ENCODE measurements at regions not wholly inside any gene's neighbourhood (a gene's known extent, or its start where the extent isn't known, plus 50 kb on each side); places are given as distances from the start of the nearest gene placed in this dataset.

GRCh38 chr14:26070443-26070842 is 527.4 kb downstream of the NOVA1 start:
- DNase-seq, result no peak
- no peaks in the 10 kb centered on the region for H3K36me3 Mint-ChIP-seq
- H3K4me1 Mint-ChIP-seq (ENCODE audit: low read depth), result no peaks in the 10 kb centered on the region
- no peaks in the 10 kb centered on the region for H3K27me3 Mint-ChIP-seq
- no peak overlapping the region for H3K27ac Mint-ChIP-seq
- peaks cover 23% of the 10 kb centered on the region for H3K9me3 Mint-ChIP-seq
- intact Hi-C loops (cut with micrococcal nuclease), result no loop called here
- ChIA-PET POLR2A (no interaction called here), CTCF (no interaction called here)
- H3K4me3 Mint-ChIP-seq, result no peak overlapping the region

DNA sequence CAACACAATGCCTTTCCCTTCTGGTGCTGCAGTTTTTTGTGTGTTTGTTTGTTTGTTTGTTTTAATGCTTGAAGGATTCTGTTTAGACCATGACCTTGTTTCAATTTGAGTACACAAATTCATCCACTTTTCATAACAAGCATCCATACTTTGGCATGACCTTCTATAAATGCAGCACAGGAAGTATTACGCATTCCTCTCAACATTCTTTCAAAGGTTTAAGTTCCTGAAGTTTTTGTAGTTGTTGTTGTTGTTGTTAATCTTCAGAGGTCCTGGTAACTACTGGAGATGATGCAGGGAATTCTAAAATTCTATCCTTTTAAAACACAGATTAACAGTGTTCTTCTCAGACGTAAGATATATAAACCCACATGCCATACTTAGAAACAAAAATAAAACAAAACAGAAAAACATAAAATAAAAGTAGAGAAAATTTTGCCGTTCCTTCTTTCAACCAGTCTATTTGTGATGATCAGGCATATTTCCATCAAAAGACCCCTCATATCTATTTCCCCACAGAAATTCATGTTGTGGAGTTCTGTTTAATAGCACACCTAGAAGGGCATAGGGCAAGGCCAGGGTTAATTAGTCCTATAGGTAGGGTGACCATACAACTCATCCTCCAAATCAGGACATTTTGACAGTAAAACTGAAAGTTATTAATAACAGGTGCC is 529.9 kb downstream of the NOVA1 start:
- H3K4me1 Mint-ChIP-seq (ENCODE audit: low read depth), result no peaks in the 10 kb centered on the region
- no peak overlapping the region for H3K27ac Mint-ChIP-seq
- CTCF ChIA-PET, result no interaction called here
- DNase-seq, result no peak
- H3K9me3 Mint-ChIP-seq, result peaks cover 24% of the 10 kb centered on the region
- H3K4me3 Mint-ChIP-seq, result no peak overlapping the region
- POLR2A ChIA-PET, result no interaction called here
- H3K36me3 Mint-ChIP-seq, result no peaks in the 10 kb centered on the region
- H3K27me3 Mint-ChIP-seq, result no peaks in the 10 kb centered on the region
- intact Hi-C loops (cut with micrococcal nuclease), result no loop called here

- intact Hi-C loops (cut with micrococcal nuclease), result no loop called here
- no peaks in the 10 kb centered on the region for H3K36me3 Mint-ChIP-seq
- CTCF ChIA-PET, result no interaction called here
- H3K27me3 Mint-ChIP-seq, result no peaks in the 10 kb centered on the region
- H3K27ac Mint-ChIP-seq, result no peak overlapping the region
- peaks cover 24% of the 10 kb centered on the region for H3K9me3 Mint-ChIP-seq
- no peak overlapping the region for H3K4me3 Mint-ChIP-seq
- POLR2A ChIA-PET, result no interaction called here
- no peaks in the 10 kb centered on the region for H3K4me1 Mint-ChIP-seq (ENCODE audit: low read depth)
- DNase-seq, result no peak
Observed at GRCh38 chr14:26067341-26067740, 530.5 kb downstream of the NOVA1 start.

DNA sequence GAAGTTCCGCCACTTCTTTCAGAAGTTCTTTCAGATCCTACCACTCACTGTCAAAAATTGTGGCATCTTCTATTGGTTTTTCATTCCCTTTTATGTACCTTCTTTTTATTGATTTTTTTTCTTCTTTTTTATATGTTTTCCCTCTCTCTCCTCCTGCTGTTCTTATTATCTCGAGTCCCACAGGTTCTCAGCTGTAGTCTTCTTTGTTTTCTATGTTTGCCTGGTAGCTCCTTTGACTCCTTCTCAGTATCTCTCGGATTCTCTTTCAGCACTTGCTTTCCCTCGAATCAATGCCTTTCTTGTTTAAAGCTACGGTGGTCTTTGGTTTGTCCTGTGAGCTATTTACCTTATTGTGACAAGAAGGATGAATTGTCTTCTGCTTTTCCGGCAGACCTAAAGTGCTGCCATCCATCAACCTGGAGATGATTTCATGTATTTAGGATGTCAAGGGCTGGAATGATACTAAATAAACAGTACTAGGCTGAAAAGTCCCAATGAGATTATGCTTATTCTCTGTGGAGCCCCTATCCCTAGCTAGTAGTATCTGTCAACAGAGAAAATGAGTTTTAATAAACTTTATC is 541.7 kb downstream of the NOVA1 start:
- no peaks in the 10 kb centered on the region for H3K27me3 Mint-ChIP-seq
- H3K4me3 Mint-ChIP-seq, result no peak overlapping the region
- H3K36me3 Mint-ChIP-seq, result no peaks in the 10 kb centered on the region
- POLR2A ChIA-PET, result no interaction called here
- no peak overlapping the region for H3K27ac Mint-ChIP-seq
- CTCF ChIA-PET, result interaction anchor here (0.6 kb wide), 1 partner anchor 10 kb away, joined by 3 read pairs; no protein-coding TSS in a partner anchor
- H3K4me1 Mint-ChIP-seq (ENCODE audit: low read depth), result no peaks in the 10 kb centered on the region
- intact Hi-C loops (cut with micrococcal nuclease), result no loop called here
- no peak for DNase-seq
- H3K9me3 Mint-ChIP-seq, result peaks cover 30% of the 10 kb centered on the region

GRCh38 chr14:26032348-26032747 is 565.5 kb downstream of the NOVA1 start:
- peaks cover 12% of the 10 kb centered on the region for H3K9me3 Mint-ChIP-seq
- CTCF ChIA-PET, result no interaction called here
- no peaks in the 10 kb centered on the region for H3K27me3 Mint-ChIP-seq

GRCh38 chr14:26026384-26026783 is 571.4 kb downstream of the NOVA1 start:
- intact Hi-C loops (cut with micrococcal nuclease), result no loop called here
- peaks cover 13% of the 10 kb centered on the region for H3K9me3 Mint-ChIP-seq
- POLR2A ChIA-PET, result no interaction called here
- H3K36me3 Mint-ChIP-seq, result no peaks in the 10 kb centered on the region
- no peaks in the 10 kb centered on the region for H3K4me1 Mint-ChIP-seq (ENCODE audit: low read depth)
- CTCF ChIA-PET, result no interaction called here
- no peaks in the 10 kb centered on the region for H3K27me3 Mint-ChIP-seq
- no peak overlapping the region for H3K27ac Mint-ChIP-seq
- DNase-seq, result no peak
- no peak overlapping the region for H3K4me3 Mint-ChIP-seq

More at GRCh38 chr14:26032348-26032747, 565.5 kb downstream of the NOVA1 start:
- POLR2A ChIA-PET, result no interaction called here
- H3K36me3 Mint-ChIP-seq, result no peaks in the 10 kb centered on the region
- H3K27ac Mint-ChIP-seq, result no peak overlapping the region
- intact Hi-C loops (cut with micrococcal nuclease), result no loop called here
- no peaks in the 10 kb centered on the region for H3K4me1 Mint-ChIP-seq (ENCODE audit: low read depth)
- H3K4me3 Mint-ChIP-seq, result no peak overlapping the region
- DNase-seq, result no peak

DNA sequence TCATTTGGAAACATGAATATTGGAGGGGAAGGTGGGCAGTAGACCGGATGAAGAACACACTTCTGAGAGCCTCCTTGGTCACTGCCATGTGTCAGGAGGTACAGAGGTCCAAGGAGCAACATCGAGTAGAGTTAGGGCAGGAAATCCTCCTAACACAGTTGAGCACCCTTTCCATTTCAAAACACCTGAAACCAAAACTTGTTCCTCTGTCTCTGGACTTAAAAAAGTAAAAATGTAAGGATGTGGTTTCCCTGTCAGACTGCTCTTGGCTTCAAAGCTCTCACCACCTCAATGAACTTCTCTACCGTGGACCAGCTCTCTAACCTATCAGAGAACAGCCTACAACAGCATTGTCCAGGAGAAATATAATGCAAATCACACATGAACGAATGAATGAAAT is 573.9 kb downstream of the NOVA1 start:
- H3K4me3 Mint-ChIP-seq, result no peak overlapping the region
- CTCF ChIA-PET, result no interaction called here
- no peaks in the 10 kb centered on the region for H3K27me3 Mint-ChIP-seq
- POLR2A ChIA-PET, result no interaction called here
- no peak for DNase-seq
- peaks cover 15% of the 10 kb centered on the region for H3K9me3 Mint-ChIP-seq
- no peaks in the 10 kb centered on the region for H3K36me3 Mint-ChIP-seq
- H3K27ac Mint-ChIP-seq, result no peak overlapping the region
- no peaks in the 10 kb centered on the region for H3K4me1 Mint-ChIP-seq (ENCODE audit: low read depth)
- intact Hi-C loops (cut with micrococcal nuclease), result no loop called here

DNA sequence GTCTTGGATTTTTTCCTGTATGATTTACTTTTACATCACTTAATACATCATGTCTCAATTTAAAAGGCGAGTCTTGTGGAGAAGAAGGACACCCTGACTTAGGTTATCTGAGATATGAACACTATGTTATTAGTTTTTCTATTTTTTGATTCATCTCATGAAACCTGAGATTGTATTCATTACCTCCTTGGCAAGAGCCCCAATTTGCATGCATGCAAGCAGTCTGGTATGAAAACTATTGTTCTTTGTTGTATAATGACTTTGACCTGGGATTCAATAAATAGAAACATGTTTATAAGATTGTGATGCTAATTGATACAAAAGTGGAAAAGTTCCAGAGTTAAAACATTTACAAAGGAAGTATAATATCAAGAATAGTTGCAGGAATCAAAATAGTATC is 576.1 kb downstream of the NOVA1 start:
- no peak overlapping the region for H3K27ac Mint-ChIP-seq
- no peaks in the 10 kb centered on the region for H3K27me3 Mint-ChIP-seq
- ChIA-PET CTCF (no interaction called here), POLR2A (no interaction called here)
- no peaks in the 10 kb centered on the region for H3K4me1 Mint-ChIP-seq (ENCODE audit: low read depth)
- intact Hi-C loops (cut with micrococcal nuclease), result no loop called here
- no peak for DNase-seq
- no peak overlapping the region for H3K4me3 Mint-ChIP-seq
- H3K9me3 Mint-ChIP-seq, result peaks cover 11% of the 10 kb centered on the region
- no peaks in the 10 kb centered on the region for H3K36me3 Mint-ChIP-seq

GRCh38 chr14:26017270-26017669 is 580.6 kb downstream of the NOVA1 start:
- H3K9me3 Mint-ChIP-seq, result peaks cover 40% of the 10 kb centered on the region

GRCh38 chr14:26008290-26008689 is 589.5 kb downstream of the NOVA1 start:
- H3K9me3 Mint-ChIP-seq, result peaks cover 21% of the 10 kb centered on the region
- ChIA-PET CTCF (no interaction called here), POLR2A (no interaction called here)
- DNase-seq, result no peak
- H3K36me3 Mint-ChIP-seq, result no peaks in the 10 kb centered on the region
- H3K27ac Mint-ChIP-seq, result no peak overlapping the region
- H3K27me3 Mint-ChIP-seq, result no peaks in the 10 kb centered on the region
- intact Hi-C loops (cut with micrococcal nuclease), result no loop called here
- no peaks in the 10 kb centered on the region for H3K4me1 Mint-ChIP-seq (ENCODE audit: low read depth)
- H3K4me3 Mint-ChIP-seq, result no peak overlapping the region

More at GRCh38 chr14:26017270-26017669, 580.6 kb downstream of the NOVA1 start:
- Mint-ChIP-seq H3K36me3 (no peaks in the 10 kb centered on the region), H3K4me1 (ENCODE audit: low read depth) (no peaks in the 10 kb centered on the region), H3K27me3 (no peaks in the 10 kb centered on the region), H3K27ac (no peak overlapping the region), H3K4me3 (no peak overlapping the region)
- ChIA-PET CTCF (no interaction called here), POLR2A (no interaction called here)
- DNase-seq, result no peak
- intact Hi-C loops (cut with micrococcal nuclease), result no loop called here

- CTCF ChIA-PET, result no interaction called here
- Mint-ChIP-seq H3K4me1 (ENCODE audit: low read depth) (no peaks in the 10 kb centered on the region), H3K4me3 (no peak overlapping the region), H3K9me3 (peaks cover 6% of the 10 kb centered on the region), H3K27me3 (no peaks in the 10 kb centered on the region), H3K27ac (no peak overlapping the region), H3K36me3 (no peaks in the 10 kb centered on the region)
- intact Hi-C loops (cut with micrococcal nuclease), result no loop called here
- no peak for DNase-seq
- POLR2A ChIA-PET, result no interaction called here
Observed at GRCh38 chr14:26004342-26004741, 593.5 kb downstream of the NOVA1 start.

DNA sequence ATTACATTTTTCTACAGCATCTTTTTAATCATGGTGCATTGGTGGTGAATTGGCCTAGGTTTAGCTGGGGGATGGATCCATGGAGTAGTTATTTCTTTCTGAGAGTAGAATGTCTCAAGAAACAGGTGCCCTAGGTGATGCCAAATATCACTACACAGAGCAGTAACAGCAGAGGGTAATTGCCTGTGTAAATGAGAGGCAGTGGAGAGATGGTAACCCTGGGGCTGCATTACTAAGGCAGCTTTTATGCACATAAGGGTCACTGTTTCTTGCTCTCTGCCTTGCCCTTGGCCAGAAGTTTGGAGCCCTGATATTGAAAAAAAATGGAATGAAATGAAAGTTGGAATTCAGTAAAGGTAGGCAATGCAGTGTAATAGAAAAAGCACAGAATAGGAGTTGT is 604.0 kb downstream of the NOVA1 start:
- intact Hi-C loops (cut with micrococcal nuclease), result no loop called here
- Mint-ChIP-seq H3K9me3 (peaks cover 25% of the 10 kb centered on the region), H3K36me3 (no peaks in the 10 kb centered on the region), H3K4me1 (ENCODE audit: low read depth) (no peaks in the 10 kb centered on the region), H3K27ac (no peak overlapping the region), H3K27me3 (no peaks in the 10 kb centered on the region), H3K4me3 (no peak overlapping the region)
- ChIA-PET POLR2A (no interaction called here), CTCF (no interaction called here)
- DNase-seq, result no peak

DNA sequence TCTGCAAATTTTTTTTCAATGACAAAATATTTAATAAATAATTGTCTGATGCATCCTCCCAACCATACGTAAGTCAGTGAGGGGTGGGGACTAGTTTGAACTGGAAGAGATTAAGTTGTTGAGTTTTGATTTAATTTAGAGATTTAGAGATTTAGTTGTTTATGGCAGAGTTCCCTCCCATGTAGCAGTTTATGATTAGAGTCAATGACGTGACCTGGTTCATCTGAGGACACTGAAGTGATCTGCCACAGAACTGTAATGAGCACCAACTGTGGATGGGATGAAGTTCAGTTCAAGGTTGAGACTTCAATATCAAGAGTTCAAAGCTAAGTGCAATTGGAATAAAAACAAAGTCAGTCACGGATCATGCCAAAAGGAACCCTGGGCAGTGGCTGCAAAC is 609.3 kb downstream of the NOVA1 start:
- no peak overlapping the region for H3K4me3 Mint-ChIP-seq
- H3K9me3 Mint-ChIP-seq, result peaks cover 44% of the 10 kb centered on the region
- ChIA-PET CTCF (no interaction called here), POLR2A (no interaction called here)
- intact Hi-C loops (cut with micrococcal nuclease), result no loop called here
- H3K27ac Mint-ChIP-seq, result no peak overlapping the region
- DNase-seq, result no peak
- no peaks in the 10 kb centered on the region for H3K4me1 Mint-ChIP-seq (ENCODE audit: low read depth)
- H3K27me3 Mint-ChIP-seq, result no peaks in the 10 kb centered on the region
- no peaks in the 10 kb centered on the region for H3K36me3 Mint-ChIP-seq

All from activated CD4-positive, alpha-beta memory T cell treated with anti-CD3 and anti-CD28 coated beads for 36 hours (primary cell).